T-cell (primary cell): ENCODE measurements at regions not wholly inside any gene's neighbourhood (a gene's known extent, or its start where the extent isn't known, plus 50 kb on each side); places are given as distances from the start of the nearest gene placed in this dataset.
"Not testable (repeated sequence)": the region's sequence is repeated elsewhere in the genome, so short reads cannot be mapped to it uniquely, and the experiment has no call there.

Experiments
- ATAC-seq, 4 experiments: fragments of 200-7000 bp in 3 of 4; fragments of 150-1000 bp in 1 of 4; cut with Tn5 transposase; replicated peaks in 1 of 4; 1 replicate in 3 of 4; 2 replicates in 1 of 4; pipeline ENCODE4 v1.10.0; 2021; ENCODE audit warnings: moderate library complexity in 3 of 4, mild to moderate bottlenecking in 2 of 4, moderate number of reproducible peaks in 1 of 4
- CTCF ChIA-PET, 2 donors: fragments of 300-600 bp; sonication (Branson Sonifier 250); formaldehyde crosslinking; loops; one replicate each; lab custom pipeline; 2022; ENCODE audit warnings: antibody characterized with exemption in 2 of 2; lab: Charles Lee
- POLR2A ChIA-PET, 2 donors: fragments of 300-600 bp; sonication (Branson Sonifier 250); formaldehyde crosslinking; loops; one replicate each; lab custom pipeline; 2022; ENCODE audit warnings: antibody characterized with exemption in 2 of 2; lab: Charles Lee
- DNase-seq, 35 experiments: peaks; one replicate each; pipeline versions ENCODE4 v3.0.0 to v3.0.0-alpha.2; 2013 to 2023
- H3K27ac ChIP-seq: one replicate; pipeline ENCODE4 v1.5.1; 2013; ENCODE audit warnings: low read length
- H3K27me3 ChIP-seq, 2 experiments: replicated peaks in 1 of 2; 1 replicate in 1 of 2; 2 replicates in 1 of 2; pipeline versions ENCODE4 v1.6.1 to v1.7.0; 2013; ENCODE audit warnings: low read length in 1 of 2, mixed read lengths in 1 of 2; ENCODE audit not compliant: control insufficient read depth in 2 of 2, insufficient read depth in 2 of 2; ENCODE audit errors: extremely low read depth in 1 of 2
- H3K36me3 ChIP-seq, 2 donors: 1 replicate in 1 of 2; 2 replicates in 1 of 2; pipeline versions ENCODE4 v1.6.1 to v1.7.0; 2013; ENCODE audit warnings: low read length in 1 of 2; ENCODE audit not compliant: control insufficient read depth in 2 of 2, insufficient read depth in 1 of 2; ENCODE audit errors: extremely low read depth in 1 of 2
- H3K4me1 ChIP-seq, 2 experiments: 1 replicate in 1 of 2; 2 replicates in 1 of 2; pipeline versions ENCODE4 v1.6.1 to v1.7.0; 2013; ENCODE audit warnings: low read length in 2 of 2, mixed read lengths in 1 of 2; ENCODE audit not compliant: insufficient read depth in 2 of 2, control insufficient read depth in 1 of 2; ENCODE audit errors: extremely low read depth in 1 of 2
- H3K4me3 ChIP-seq, 2 donors: 1 replicate in 1 of 2; 2 replicates in 1 of 2; pipeline versions ENCODE4 v1.5.1 to v1.7.0; 2013; ENCODE audit warnings: mild to moderate bottlenecking in 2 of 2, low read length in 1 of 2, moderate library complexity in 1 of 2; ENCODE audit not compliant: control insufficient read depth in 1 of 2; ENCODE audit errors: extremely low read depth in 1 of 2
- H3K9me3 ChIP-seq: 2 replicates; pipeline ENCODE4 v1.7.0; 2013
- H3K27ac Mint-ChIP-seq, 2 donors: one replicate each; pipeline ENCODE4 v1.8.0; 2020 to 2021; ENCODE audit warnings: mild to moderate bottlenecking in 2 of 2, mixed read lengths in 2 of 2
- H3K27me3 Mint-ChIP-seq, 2 donors: one replicate each; pipeline ENCODE4 v1.8.0; 2021 to 2022; ENCODE audit warnings: mixed read lengths in 2 of 2
- H3K36me3 Mint-ChIP-seq: one replicate; pipeline ENCODE4 v1.8.0; 2021; ENCODE audit warnings: mixed read lengths
- H3K4me1 Mint-ChIP-seq, 3 donors: one replicate each; pipeline ENCODE4 v1.8.0; 2020 to 2022; ENCODE audit warnings: mixed read lengths in 3 of 3, mild to moderate bottlenecking in 1 of 3
- H3K4me3 Mint-ChIP-seq, 3 donors: one replicate each; pipeline ENCODE4 v1.8.0; 2020 to 2022; ENCODE audit warnings: mild to moderate bottlenecking in 3 of 3, mixed read lengths in 3 of 3, moderate library complexity in 3 of 3
- H3K9me3 Mint-ChIP-seq, 3 donors: one replicate each; pipeline ENCODE4 v1.8.0; 2020 to 2022; ENCODE audit warnings: mixed read lengths in 3 of 3
- WGBS: methylation state at CpG from one replicate; pipeline ENCODE4 v1.1.5; 2013; ENCODE audit warnings: missing lambda C conversion rate; ENCODE audit not compliant: insufficient coverage; 5-methylcytosine and 5-hydroxymethylcytosine counted together

GRCh38 chr11:67788341-67788695, 113.9 kb upstream of the ALDH3B2 start:
- ATAC-seq, result not testable (repeated sequence)

DNA sequence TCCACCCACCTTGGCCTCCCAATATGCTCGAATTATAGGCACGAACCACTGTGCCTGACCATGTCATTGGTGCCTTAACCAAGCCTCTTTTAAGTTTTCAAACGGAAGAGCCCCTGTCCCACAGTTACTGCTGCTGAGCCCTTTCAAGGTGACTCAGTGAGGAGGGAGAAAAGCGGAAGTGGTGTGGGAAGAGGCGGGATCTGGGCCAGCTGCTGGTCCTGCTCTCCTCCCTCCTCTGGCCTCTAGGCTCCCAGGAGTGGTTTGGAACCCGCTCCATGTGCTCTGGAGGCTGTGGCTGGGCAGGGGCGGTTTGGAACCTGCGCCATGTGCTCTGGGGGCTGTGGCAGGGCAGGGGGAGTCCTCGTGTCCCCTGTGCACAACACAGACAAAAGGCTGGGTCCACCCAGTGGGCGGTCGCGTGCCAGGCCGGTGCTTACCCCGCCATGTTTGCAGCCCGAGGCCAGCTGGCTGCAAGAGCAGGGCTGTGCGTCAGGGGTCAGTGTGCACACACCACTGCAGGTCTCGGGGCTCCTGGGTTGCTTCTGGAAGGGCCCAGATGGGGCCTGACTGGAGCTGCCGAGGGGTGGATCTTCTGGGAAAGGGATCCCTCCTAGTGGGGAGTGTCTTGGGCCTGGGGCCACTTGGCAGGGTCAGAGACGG, 113.4 kb upstream of the ALDH3B2 start:
- H3K36me3 Mint-ChIP-seq, CTCF ChIA-PET, POLR2A ChIA-PET, H3K9me3 ChIP-seq, H3K27me3 Mint-ChIP-seq, DNase-seq, H3K27ac Mint-ChIP-seq, H3K27ac ChIP-seq, H3K36me3 ChIP-seq, H3K27me3 ChIP-seq, H3K4me3 ChIP-seq, H3K4me3 Mint-ChIP-seq, ATAC-seq, H3K9me3 Mint-ChIP-seq, H3K4me1 ChIP-seq: not testable (repeated sequence)
- WGBS, result 94% methylated on average over 10 of the region's 19 CpGs
- peaks cover 7 to 13% (median 11%) of the 10 kb centered on the region in 3 donors for H3K4me1 Mint-ChIP-seq

More at GRCh38 chr11:67788341-67788695, 113.9 kb upstream of the ALDH3B2 start:
- H3K27ac ChIP-seq, H3K27me3 Mint-ChIP-seq, H3K36me3 Mint-ChIP-seq, H3K27ac Mint-ChIP-seq, DNase-seq, H3K27me3 ChIP-seq, H3K36me3 ChIP-seq, H3K4me1 ChIP-seq, POLR2A ChIA-PET, CTCF ChIA-PET, H3K4me3 ChIP-seq, H3K9me3 ChIP-seq, H3K4me3 Mint-ChIP-seq, H3K9me3 Mint-ChIP-seq: not testable (repeated sequence)
- H3K4me1 Mint-ChIP-seq, result peaks cover 7 to 13% (median 11%) of the 10 kb centered on the region in 3 donors
- WGBS, result 74% methylated on average over 2 of the region's 5 CpGs

DNA sequence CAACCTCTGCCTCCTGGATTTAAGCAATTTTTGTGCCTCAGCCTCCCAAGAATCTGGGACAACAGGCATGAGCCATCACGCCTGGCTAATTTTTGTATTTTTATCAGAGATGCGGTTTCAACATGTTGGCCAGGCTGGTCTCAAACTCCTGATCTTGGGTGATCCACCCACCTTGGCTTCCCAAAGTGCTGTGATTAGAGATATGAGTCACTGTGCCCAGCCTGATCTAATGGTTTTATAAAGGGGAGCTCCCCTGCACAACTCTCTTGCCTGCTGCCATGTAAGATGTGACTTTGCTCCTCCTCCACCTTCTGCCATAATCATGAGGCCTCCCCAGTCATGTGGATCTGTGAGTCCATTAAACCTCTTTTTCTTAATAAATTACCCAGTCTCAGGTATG, 107.5 kb upstream of the ALDH3B2 start:
- H3K36me3 Mint-ChIP-seq, H3K27ac Mint-ChIP-seq, CTCF ChIA-PET, H3K4me3 ChIP-seq, H3K4me1 ChIP-seq, H3K9me3 Mint-ChIP-seq, ATAC-seq, DNase-seq, H3K27ac ChIP-seq, H3K36me3 ChIP-seq, H3K4me1 Mint-ChIP-seq, H3K4me3 Mint-ChIP-seq, POLR2A ChIA-PET, H3K27me3 ChIP-seq, H3K9me3 ChIP-seq: not testable (repeated sequence)
- 79% methylated on average over 2 of the region's 2 CpGs for WGBS
- peaks cover 12 to 14% of the 10 kb centered on the region in 2 donors for H3K27me3 Mint-ChIP-seq

GRCh38 chr11:67781506-67781905, 107.1 kb upstream of the ALDH3B2 start:
- 83% methylated on average over 1 of the region's 2 CpGs for WGBS
- H3K27me3 ChIP-seq, H3K9me3 Mint-ChIP-seq, H3K4me3 ChIP-seq, ATAC-seq, DNase-seq, CTCF ChIA-PET, H3K4me1 ChIP-seq, H3K36me3 ChIP-seq, POLR2A ChIA-PET, H3K4me1 Mint-ChIP-seq, H3K27ac Mint-ChIP-seq, H3K36me3 Mint-ChIP-seq, H3K27ac ChIP-seq, H3K4me3 Mint-ChIP-seq, H3K9me3 ChIP-seq: not testable (repeated sequence)
- H3K27me3 Mint-ChIP-seq, result peaks cover 13 to 14% of the 10 kb centered on the region in 2 donors

DNA sequence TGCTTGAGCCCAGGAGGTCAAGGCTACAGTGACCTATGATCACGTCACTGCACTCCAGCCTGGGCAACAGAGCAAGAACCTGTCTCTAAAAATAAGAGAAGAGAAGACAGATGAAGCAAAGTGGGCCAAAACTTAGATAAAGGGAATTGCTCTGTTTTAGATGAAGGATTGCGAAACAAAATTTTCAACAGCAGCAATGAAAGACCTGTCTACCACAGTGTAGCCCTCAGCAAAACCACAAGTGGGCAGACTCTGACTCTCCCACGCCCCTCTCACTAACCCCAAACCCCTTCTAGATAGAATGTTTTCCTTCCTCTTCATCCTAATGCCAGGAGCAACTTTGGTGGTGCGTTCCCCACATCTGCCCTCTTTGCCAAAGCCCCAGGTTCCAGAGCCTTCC, 105.6 kb upstream of the ALDH3B2 start:
- H3K4me3 Mint-ChIP-seq, result no peak overlapping the region
- no peak overlapping the region for H3K27ac Mint-ChIP-seq
- ChIA-PET CTCF (no interaction called here), POLR2A (no interaction called here)
- WGBS, result 17% methylated on average over 2 of the region's 4 CpGs
- Histone ChIP-seq H3K4me3 (no peak overlapping the region), H3K27me3 (peaks cover 0 to 9% of the 10 kb centered on the region in 2 experiments), H3K27ac (no peak overlapping the region), H3K36me3 (no peaks in the 10 kb centered on the region), H3K4me1 (no peaks in the 10 kb centered on the region), H3K9me3 (no peaks in the 10 kb centered on the region)
- no peaks in the 10 kb centered on the region for H3K4me1 Mint-ChIP-seq
- H3K27me3 Mint-ChIP-seq, result peaks cover 24 to 27% of the 10 kb centered on the region in 2 donors
- DNase-seq, result no peak
- H3K36me3 Mint-ChIP-seq, result no peaks in the 10 kb centered on the region
- ATAC-seq, result no peak
- peaks cover 0 to 2% (median 0%) of the 10 kb centered on the region in 3 donors for H3K9me3 Mint-ChIP-seq

- ATAC-seq, H3K9me3 ChIP-seq, H3K4me3 ChIP-seq, H3K27ac Mint-ChIP-seq, DNase-seq, H3K4me3 Mint-ChIP-seq, CTCF ChIA-PET, H3K27ac ChIP-seq, H3K4me1 ChIP-seq, H3K36me3 Mint-ChIP-seq, POLR2A ChIA-PET, H3K9me3 Mint-ChIP-seq, H3K4me1 Mint-ChIP-seq, H3K36me3 ChIP-seq: not testable (repeated sequence)
- 56% methylated on average over 3 of the region's 7 CpGs for WGBS
- H3K27me3 Mint-ChIP-seq, result peaks cover 27 to 34% of the 10 kb centered on the region in 2 donors
- H3K27me3 ChIP-seq, result peaks cover 0 to 13% of the 10 kb centered on the region in 2 experiments
Observed at GRCh38 chr11:67779189-67779875, 104.9 kb upstream of the ALDH3B2 start.
